ENCODE measurements at regions not wholly inside any gene's neighbourhood (a gene's known extent, or its start where the extent isn't known, plus 50 kb on each side); places are given as distances from the start of the nearest gene placed in this dataset.

DNA sequence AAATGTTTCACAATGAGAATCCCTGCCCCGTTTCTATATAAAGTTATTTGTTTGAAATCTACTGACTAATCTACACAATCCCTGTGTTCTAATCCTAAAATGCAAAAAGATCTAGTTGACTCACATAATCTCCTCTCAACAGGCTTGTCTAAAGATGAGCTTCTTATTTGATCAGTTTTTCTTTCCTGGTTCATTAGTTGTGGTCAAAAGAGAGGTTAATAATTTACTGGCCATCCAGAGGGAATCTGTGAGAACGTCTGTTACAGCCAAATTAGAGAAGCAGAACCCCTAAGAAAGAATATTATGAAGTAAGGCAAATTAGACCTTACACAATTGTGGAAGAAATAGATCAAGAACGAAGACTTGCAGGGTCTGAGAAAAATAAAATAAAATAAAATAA lies 173.7 kb upstream of the ANO3 start:
- Histone ChIP-seq H3K27me3 (ENCODE audit: insufficient read depth, poor library complexity, severe bottlenecking) (no peaks in the 10 kb centered on the region), H3K4me3 (replicated peaks; ENCODE audit: insufficient read depth, low read length) (no peak overlapping the region), H3K27ac (replicated peaks) (no peak overlapping the region)
- TF ChIP-seq, protein P1, sequence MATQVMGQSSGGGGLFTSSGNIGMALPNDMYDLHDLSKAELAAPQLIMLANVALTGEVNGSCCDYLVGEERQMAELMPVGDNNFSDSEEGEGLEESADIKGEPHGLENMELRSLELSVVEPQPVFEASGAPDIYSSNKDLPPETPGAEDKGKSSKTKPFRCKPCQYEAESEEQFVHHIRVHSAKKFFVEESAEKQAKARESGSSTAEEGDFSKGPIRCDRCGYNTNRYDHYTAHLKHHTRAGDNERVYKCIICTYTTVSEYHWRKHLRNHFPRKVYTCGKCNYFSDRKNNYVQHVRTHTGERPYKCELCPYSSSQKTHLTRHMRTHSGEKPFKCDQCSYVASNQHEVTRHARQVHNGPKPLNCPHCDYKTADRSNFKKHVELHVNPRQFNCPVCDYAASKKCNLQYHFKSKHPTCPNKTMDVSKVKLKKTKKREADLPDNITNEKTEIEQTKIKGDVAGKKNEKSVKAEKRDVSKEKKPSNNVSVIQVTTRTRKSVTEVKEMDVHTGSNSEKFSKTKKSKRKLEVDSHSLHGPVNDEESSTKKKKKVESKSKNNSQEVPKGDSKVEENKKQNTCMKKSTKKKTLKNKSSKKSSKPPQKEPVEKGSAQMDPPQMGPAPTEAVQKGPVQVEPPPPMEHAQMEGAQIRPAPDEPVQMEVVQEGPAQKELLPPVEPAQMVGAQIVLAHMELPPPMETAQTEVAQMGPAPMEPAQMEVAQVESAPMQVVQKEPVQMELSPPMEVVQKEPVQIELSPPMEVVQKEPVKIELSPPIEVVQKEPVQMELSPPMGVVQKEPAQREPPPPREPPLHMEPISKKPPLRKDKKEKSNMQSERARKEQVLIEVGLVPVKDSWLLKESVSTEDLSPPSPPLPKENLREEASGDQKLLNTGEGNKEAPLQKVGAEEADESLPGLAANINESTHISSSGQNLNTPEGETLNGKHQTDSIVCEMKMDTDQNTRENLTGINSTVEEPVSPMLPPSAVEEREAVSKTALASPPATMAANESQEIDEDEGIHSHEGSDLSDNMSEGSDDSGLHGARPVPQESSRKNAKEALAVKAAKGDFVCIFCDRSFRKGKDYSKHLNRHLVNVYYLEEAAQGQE (IDR thresholded peaks at IDR 0.05; ENCODE audit: insufficient replicate concordance, low read depth): no peak
- TF ChIP-seq SPI1 (IDR thresholded peaks at IDR 0.05; ENCODE audit: borderline replicate concordance, low read depth) (no peak), GABPA (IDR thresholded peaks at IDR 0.05; ENCODE audit: low read depth) (no peak), POLR2AphosphoS5 (IDR thresholded peaks at IDR 0.05; ENCODE audit: low read depth) (no peak)
- DNase-seq (ENCODE audit: low read depth in 1 of 2, low spot score in 1 of 2): no peak

DNA sequence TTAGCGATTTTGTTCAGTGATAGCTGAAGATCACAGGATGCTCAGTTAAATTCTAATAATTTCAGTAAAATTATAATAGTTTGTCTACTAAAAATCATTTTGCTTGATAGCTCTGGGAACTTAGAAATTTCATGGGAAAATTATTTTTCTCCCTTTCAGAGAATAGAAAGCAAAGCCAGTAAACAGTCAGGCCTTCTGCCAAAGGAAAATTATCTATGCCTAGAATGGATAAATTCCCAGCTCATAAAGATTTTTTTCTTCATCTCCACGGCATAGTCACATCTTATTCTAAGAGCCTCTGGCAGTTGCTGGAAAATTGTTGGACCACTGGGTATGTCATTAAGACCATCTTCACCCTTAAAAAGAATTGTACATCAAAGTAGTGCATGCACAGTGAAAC lies 169.6 kb upstream of the ANO3 start:
- no peak for DNase-seq (ENCODE audit: low read depth in 1 of 2, low spot score in 1 of 2)
- Histone ChIP-seq H3K4me3 (replicated peaks; ENCODE audit: insufficient read depth, low read length) (no peak overlapping the region), H3K27ac (replicated peaks) (no peak overlapping the region), H3K27me3 (ENCODE audit: insufficient read depth, poor library complexity, severe bottlenecking) (no peaks in the 10 kb centered on the region)
- no peak for TF ChIP-seq SPI1 (IDR thresholded peaks at IDR 0.05; ENCODE audit: borderline replicate concordance, low read depth)
- TF ChIP-seq, protein P2, sequence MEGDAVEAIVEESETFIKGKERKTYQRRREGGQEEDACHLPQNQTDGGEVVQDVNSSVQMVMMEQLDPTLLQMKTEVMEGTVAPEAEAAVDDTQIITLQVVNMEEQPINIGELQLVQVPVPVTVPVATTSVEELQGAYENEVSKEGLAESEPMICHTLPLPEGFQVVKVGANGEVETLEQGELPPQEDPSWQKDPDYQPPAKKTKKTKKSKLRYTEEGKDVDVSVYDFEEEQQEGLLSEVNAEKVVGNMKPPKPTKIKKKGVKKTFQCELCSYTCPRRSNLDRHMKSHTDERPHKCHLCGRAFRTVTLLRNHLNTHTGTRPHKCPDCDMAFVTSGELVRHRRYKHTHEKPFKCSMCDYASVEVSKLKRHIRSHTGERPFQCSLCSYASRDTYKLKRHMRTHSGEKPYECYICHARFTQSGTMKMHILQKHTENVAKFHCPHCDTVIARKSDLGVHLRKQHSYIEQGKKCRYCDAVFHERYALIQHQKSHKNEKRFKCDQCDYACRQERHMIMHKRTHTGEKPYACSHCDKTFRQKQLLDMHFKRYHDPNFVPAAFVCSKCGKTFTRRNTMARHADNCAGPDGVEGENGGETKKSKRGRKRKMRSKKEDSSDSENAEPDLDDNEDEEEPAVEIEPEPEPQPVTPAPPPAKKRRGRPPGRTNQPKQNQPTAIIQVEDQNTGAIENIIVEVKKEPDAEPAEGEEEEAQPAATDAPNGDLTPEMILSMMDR (IDR thresholded peaks at IDR 0.05; ENCODE audit: insufficient read depth, low read length): no peak
- no peak for TF ChIP-seq POLR2AphosphoS5 (IDR thresholded peaks at IDR 0.05; ENCODE audit: low read depth)
- TF ChIP-seq, protein P1 (IDR thresholded peaks at IDR 0.05; ENCODE audit: insufficient replicate concordance, low read depth): no peak

DNA sequence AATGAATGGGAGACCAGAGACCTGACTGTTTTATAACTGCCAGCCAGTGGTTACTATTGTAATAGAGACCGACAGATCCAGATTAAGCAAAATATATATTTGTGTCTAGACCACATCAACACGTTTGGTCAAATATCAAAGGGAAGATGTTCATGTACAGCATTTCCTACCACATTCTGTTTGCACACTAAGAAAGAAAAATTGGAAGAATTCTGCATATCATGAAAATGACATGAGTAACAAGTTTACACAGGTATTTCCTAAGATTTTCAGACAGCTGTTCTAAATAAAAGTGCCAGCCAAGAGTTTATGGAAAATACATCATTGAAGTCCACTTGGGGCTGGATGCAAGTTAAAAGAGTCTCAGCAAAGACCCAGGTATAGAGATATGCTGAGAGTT lies 145.5 kb upstream of the ANO3 start:
- DNase-seq (ENCODE audit: low read depth in 1 of 2, low spot score in 1 of 2): no peak
- TF ChIP-seq, protein P1 (IDR thresholded peaks at IDR 0.05; ENCODE audit: insufficient replicate concordance, low read depth): no peak
- TF ChIP-seq SPI1 (IDR thresholded peaks at IDR 0.05; ENCODE audit: borderline replicate concordance, low read depth): no peak
- TF ChIP-seq, protein P2 (IDR thresholded peaks at IDR 0.05; ENCODE audit: insufficient read depth, low read length): no peak
- no peak for TF ChIP-seq POLR2AphosphoS5 (IDR thresholded peaks at IDR 0.05; ENCODE audit: low read depth)
- no peak for TF ChIP-seq GABPA (IDR thresholded peaks at IDR 0.05; ENCODE audit: low read depth)
- no peak overlapping the region for H3K27ac ChIP-seq (replicated peaks)

More for the DNA sequence above, 145.5 kb upstream of the ANO3 start:
- Histone ChIP-seq H3K27me3 (ENCODE audit: insufficient read depth, poor library complexity, severe bottlenecking) (no peaks in the 10 kb centered on the region), H3K4me3 (replicated peaks; ENCODE audit: insufficient read depth, low read length) (no peak overlapping the region)
